HG03159 (cell line): ENCODE measurements at regions not wholly inside any gene's neighbourhood (a gene's known extent, or its start where the extent isn't known, plus 50 kb on each side); places are given as distances from the start of the nearest gene placed in this dataset.

ENCODE experiments used
- ATAC-seq: cut with Tn5 transposase; IDR thresholded peaks from one replicate; pipeline ENCODE4 v1.9.1; 2021; ENCODE audit warnings: mild to moderate bottlenecking, moderate library complexity; ENCODE audit not compliant: unreplicated experiment

DNA sequence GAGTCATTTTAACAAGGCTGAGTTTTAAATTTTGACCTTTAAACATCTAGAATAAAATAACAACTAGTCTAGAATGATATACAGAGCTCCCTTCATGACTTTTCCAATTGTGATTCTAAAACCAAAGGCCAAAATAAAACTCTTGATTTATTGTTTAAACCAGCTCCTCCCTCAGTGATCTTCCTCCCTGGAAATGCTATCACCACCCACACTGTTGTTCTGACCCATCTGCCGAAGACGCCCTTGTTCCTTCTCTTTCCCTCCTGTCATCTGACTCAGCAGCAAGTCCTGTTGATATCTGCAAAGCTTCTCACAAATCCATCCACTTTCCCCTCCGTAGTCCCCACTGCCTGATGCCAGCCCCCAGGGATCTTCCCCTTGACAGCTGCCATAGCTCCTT lies 231.6 kb upstream of the DYNLRB2 start:
- no peak for ATAC-seq

- no peak for ATAC-seq
Measured at GRCh38 chr16:80305410-80305809, 235.4 kb upstream of the DYNLRB2 start.

GRCh38 chr16:80303691-80304090 lies 237.1 kb upstream of the DYNLRB2 start:
- no peak for ATAC-seq

- no peak for ATAC-seq
Measured at GRCh38 chr16:80300876-80301275, 239.9 kb upstream of the DYNLRB2 start.

DNA sequence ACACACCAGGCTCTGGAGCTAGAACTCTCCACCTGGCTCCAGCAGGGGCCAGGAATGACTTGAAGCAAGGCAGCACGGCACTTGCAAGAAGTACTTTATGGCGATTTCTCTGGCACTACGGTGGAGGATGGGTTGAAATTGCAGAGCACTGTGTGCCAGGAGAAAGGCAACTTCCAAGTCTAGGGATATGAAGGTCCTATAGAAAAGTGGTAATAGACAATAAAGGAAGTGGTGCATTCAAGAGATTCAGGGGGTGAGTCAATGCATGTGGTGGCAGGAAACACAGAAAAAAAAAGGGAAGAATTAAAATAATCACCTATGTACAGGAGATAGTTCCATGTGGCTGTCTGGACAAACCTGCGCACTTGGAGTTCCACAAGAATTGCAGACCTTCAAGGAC lies 240.3 kb upstream of the DYNLRB2 start:
- ATAC-seq, result no peak

DNA sequence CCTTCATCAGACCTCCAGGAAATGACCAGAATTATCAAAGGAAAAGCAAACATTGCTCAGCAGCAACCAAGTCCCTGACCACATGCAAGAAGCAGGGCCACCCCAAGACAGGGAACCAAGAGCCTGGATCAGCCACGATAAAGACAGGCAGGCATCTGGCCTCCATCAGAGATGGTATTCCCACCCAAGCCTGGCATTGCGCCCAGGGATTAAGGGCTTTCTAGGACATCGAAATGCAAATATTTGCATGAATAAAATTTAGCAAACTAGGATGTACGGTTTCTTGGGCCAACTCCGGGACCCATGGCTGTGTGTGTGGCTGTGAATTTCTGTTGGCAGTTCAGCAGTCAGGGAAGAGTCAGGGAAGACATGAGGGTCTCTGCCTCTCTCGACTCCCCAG lies 241.4 kb upstream of the DYNLRB2 start:
- ATAC-seq, result no peak

DNA sequence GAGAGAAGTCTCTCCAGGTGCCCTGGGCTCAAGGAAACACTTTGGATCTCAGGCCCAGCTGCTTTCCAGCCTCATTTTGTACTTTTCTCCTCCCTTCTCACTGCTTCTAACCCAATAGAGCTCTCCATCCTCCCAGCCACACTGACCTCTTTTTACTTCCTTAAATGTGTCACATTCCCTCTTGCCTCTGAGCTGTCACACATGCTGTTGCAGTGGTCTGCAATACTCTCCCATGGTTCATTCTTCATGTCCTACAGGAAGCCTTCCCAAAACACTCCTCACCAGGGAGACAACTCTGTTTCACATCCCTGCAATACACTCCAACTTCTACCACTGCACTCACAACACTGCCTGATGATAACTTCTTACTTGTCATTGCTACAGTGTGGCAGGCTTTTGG lies 242.1 kb upstream of the DYNLRB2 start:
- ATAC-seq, result no peak

- no peak for ATAC-seq
Measured at GRCh38 chr16:80296034-80296433, 244.8 kb upstream of the DYNLRB2 start.

DNA sequence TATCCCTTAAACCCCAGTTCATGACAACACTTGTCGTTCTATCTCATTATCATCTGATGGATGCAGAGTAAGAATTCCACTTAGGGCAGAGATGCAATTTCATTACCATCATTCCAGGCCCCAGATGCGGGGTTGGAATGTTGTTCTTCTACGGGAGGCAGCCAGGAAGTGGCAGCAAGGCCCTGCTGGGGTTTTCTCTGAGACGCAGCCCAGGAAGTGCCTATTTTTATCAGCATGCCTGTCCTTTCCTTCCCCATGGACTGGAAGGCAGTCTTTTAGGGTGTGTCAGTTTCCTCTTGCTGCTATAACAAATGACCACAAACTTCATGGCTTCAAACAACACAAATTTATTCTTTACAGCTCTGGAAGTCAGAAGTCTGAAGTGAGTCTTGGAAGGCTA lies 246.6 kb upstream of the DYNLRB2 start:
- no peak for ATAC-seq

- ATAC-seq, result no peak
Measured at GRCh38 chr16:80288616-80289015, 252.2 kb upstream of the DYNLRB2 start.

- ATAC-seq, result no peak
Measured at GRCh38 chr16:80287674-80288073, 253.1 kb upstream of the DYNLRB2 start.

DNA sequence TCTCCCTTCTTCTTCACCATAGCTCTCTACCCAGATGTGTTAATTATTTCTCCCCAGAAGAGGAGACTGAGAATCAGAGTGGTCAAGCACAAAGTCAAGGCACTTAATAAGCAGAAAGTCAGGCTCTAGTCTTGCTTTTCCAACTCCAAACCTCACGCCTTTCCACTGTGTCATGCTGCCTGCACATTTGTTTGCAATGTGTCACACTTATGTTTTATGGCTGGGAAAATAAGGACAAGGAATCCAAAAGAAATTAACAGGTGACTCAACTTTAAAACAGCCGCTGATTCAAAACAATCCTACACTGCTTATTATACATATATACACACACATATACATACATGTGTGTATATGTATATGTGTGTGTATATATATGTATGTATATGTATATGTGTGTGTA lies 255.7 kb upstream of the DYNLRB2 start:
- no peak for ATAC-seq

- ATAC-seq, result no peak
Measured at GRCh38 chr16:80283466-80284392, 257.1 kb upstream of the DYNLRB2 start.

GRCh38 chr16:80280557-80280956 lies 260.2 kb upstream of the DYNLRB2 start:
- no peak for ATAC-seq

DNA sequence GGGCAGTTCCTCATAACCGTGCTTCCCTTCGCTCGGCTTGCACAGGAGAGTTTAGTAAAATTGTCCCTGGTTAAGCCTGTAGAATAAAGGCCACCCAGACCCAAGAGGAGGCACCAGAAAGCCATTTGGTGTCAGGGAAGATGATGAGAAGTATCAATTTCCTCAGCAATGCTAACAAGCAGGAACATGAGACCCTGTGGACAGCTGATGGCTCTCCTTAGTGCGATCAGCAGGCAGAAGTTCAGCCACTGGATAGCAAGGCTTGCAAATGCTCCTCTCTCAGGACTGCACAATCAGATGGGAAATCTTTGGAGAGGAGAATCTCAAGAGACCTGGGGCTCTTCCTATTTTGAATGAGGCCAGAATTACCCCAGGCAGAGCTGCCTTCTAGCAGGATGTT lies 261.1 kb upstream of the DYNLRB2 start:
- ATAC-seq, result no peak

DNA sequence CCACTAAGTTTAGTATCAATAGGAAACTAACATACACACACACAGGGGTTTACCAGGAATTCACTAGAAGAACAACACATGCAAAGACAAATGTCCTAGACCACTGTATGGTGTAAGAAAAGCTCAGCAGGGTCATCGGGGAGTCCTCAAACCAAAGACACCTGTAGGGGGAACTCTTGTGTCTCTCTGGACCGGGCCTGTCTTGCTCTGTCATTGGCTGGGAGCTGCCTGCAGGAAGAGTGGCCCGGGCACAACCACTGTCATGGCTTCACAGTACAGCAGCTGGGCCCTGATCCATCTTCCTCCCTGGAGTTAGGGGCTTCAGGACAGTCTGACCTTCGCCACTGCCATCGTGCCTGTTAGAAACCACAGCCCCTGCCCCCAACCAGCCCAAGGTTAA lies 263.6 kb upstream of the DYNLRB2 start:
- no peak for ATAC-seq

DNA sequence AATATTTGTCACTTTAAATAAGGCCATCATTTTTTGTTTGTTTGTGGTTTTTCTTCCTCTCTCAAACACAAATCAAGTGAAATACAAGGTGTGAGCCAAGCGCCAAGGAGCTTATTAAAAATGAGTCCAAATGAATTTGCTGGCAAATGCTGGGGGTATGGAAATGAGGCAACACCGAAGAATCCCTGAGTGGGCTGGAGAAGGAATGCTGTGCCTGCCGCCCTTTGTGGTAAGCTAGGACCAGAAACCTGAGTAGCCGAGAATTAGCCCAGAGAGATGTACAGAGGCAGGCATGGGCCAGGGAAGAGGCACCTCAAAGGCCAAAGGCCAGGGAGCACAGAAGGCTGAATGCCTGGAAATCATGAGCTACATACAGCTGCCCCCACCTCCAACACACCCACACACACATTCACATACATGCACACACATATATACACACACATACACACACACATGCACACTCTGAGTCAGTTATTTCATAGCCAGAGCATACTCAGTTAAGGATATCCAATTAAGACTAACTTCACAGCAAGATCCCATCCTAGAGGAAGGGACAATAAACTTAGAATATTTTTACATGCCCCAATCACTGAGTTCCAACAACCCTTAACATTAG lies 266.1 kb upstream of the DYNLRB2 start:
- ATAC-seq, result no peak

- no peak for ATAC-seq
Measured at GRCh38 chr16:80273635-80274538, 266.9 kb upstream of the DYNLRB2 start.

GRCh38 chr16:80265624-80266306 lies 275.0 kb upstream of the DYNLRB2 start:
- no peak for ATAC-seq

- ATAC-seq, result no peak
Measured at GRCh38 chr16:80263848-80264694, 276.7 kb upstream of the DYNLRB2 start.
